ENCODE measurements at regions not wholly inside any gene's neighbourhood (a gene's known extent, or its start where the extent isn't known, plus 50 kb on each side); places are given as distances from the start of the nearest gene placed in this dataset.

- Histone ChIP-seq H3K9me3 (no peaks in the 10 kb centered on the region), H3K4me1 (no peaks in the 10 kb centered on the region), H3K36me3 (no peaks in the 10 kb centered on the region), H3K4me3 (no peak overlapping the region), H3K27ac (no peak overlapping the region), H3K27me3 (no peaks in the 10 kb centered on the region)
- TF ChIP-seq POLR2A (IDR thresholded peaks at IDR 0.05) = no peak
- DNase-seq = no peak
These were observed 513.0 kb upstream of the CDH11 start for GRCh38 chr16:65634833-65635232.

DNA sequence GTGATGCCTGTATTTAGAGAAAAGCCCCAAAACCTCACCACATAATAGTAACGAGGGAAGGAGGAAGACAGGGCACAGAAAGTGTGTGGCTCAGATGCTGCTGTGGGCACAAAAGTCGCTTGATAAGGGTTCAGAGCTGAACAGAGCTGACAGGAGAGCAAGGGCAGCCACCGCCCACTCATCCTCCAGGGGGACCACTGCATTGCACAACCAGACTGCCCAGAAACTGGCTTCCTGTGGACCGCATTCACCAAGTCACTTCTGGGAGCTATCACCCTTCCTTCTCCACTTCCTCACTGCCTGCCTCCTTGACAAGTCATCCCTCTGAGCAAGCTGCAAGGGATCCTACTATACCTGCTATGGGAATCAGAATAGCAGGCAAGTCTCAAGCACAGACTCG is 512.4 kb upstream of the CDH11 start:
- Histone ChIP-seq H3K36me3 (no peaks in the 10 kb centered on the region), H3K4me3 (no peak overlapping the region), H3K4me1 (no peaks in the 10 kb centered on the region), H3K9me3 (no peaks in the 10 kb centered on the region), H3K27ac (no peak overlapping the region), H3K27me3 (no peaks in the 10 kb centered on the region)
- TF ChIP-seq POLR2A (IDR thresholded peaks at IDR 0.05) = no peak
- TF ChIP-seq, protein P1, sequence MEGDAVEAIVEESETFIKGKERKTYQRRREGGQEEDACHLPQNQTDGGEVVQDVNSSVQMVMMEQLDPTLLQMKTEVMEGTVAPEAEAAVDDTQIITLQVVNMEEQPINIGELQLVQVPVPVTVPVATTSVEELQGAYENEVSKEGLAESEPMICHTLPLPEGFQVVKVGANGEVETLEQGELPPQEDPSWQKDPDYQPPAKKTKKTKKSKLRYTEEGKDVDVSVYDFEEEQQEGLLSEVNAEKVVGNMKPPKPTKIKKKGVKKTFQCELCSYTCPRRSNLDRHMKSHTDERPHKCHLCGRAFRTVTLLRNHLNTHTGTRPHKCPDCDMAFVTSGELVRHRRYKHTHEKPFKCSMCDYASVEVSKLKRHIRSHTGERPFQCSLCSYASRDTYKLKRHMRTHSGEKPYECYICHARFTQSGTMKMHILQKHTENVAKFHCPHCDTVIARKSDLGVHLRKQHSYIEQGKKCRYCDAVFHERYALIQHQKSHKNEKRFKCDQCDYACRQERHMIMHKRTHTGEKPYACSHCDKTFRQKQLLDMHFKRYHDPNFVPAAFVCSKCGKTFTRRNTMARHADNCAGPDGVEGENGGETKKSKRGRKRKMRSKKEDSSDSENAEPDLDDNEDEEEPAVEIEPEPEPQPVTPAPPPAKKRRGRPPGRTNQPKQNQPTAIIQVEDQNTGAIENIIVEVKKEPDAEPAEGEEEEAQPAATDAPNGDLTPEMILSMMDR (IDR thresholded peaks at IDR 0.05) = no peak
- no peak for DNase-seq

DNA sequence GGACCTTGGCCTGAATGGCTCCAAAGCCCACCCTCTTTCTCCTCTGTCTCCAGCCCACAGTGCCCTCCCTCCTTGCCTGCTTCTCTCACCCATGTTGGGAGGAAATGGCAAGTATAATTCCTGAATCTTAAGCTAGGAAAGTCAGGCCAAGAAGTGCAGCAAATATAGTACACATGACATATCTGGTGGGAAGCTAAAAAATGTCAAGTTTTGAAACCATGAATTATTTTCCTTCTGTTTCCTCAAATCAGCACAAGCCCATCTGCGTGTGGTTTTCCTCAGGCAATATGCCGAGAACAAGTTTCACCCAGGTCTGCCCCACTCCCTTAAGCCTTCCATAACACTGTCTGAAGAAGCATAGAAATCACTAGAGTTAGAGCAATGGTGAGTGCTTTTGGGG is 502.8 kb upstream of the CDH11 start:
- no peak overlapping the region for H3K27ac ChIP-seq
- no peak for DNase-seq
- no peaks in the 10 kb centered on the region for H3K36me3 ChIP-seq
- TF ChIP-seq, protein P1 (IDR thresholded peaks at IDR 0.05) = no peak
- no peak for TF ChIP-seq POLR2A (IDR thresholded peaks at IDR 0.05)
- H3K4me3 ChIP-seq = no peak overlapping the region
- no peaks in the 10 kb centered on the region for H3K4me1 ChIP-seq
- H3K27me3 ChIP-seq = no peaks in the 10 kb centered on the region
- H3K9me3 ChIP-seq = no peaks in the 10 kb centered on the region

- Histone ChIP-seq H3K4me3 (no peak overlapping the region), H3K9me3 (no peaks in the 10 kb centered on the region), H3K36me3 (no peaks in the 10 kb centered on the region), H3K27me3 (no peaks in the 10 kb centered on the region), H3K27ac (no peak overlapping the region), H3K4me1 (no peaks in the 10 kb centered on the region)
- no peak for DNase-seq
- TF ChIP-seq, protein P1 (IDR thresholded peaks at IDR 0.05) = no peak
- TF ChIP-seq POLR2A (IDR thresholded peaks at IDR 0.05) = no peak
These were observed 502.4 kb upstream of the CDH11 start for GRCh38 chr16:65624229-65624628.

GRCh38 chr16:65622871-65623270 is 501.0 kb upstream of the CDH11 start:
- Histone ChIP-seq H3K4me1 (no peaks in the 10 kb centered on the region), H3K27ac (no peak overlapping the region), H3K27me3 (no peaks in the 10 kb centered on the region), H3K4me3 (no peak overlapping the region), H3K36me3 (no peaks in the 10 kb centered on the region), H3K9me3 (no peaks in the 10 kb centered on the region)
- TF ChIP-seq POLR2A (IDR thresholded peaks at IDR 0.05) = no peak
- TF ChIP-seq, protein P1 (IDR thresholded peaks at IDR 0.05) = no peak
- no peak for DNase-seq

GRCh38 chr16:65622151-65622550 is 500.3 kb upstream of the CDH11 start:
- no peak overlapping the region for H3K27ac ChIP-seq
- H3K4me3 ChIP-seq = no peak overlapping the region
- DNase-seq = no peak
- no peaks in the 10 kb centered on the region for H3K27me3 ChIP-seq
- no peaks in the 10 kb centered on the region for H3K4me1 ChIP-seq
- no peaks in the 10 kb centered on the region for H3K9me3 ChIP-seq
- TF ChIP-seq, protein P1 (IDR thresholded peaks at IDR 0.05) = no peak
- no peaks in the 10 kb centered on the region for H3K36me3 ChIP-seq

All from Peyer's patch (tissue), 4 donors.